Testis (tissue), 2 donors: ENCODE measurements at regions not wholly inside any gene's neighbourhood (a gene's known extent, or its start where the extent isn't known, plus 50 kb on each side); places are given as distances from the start of the nearest gene placed in this dataset.
"Not testable (repeated sequence)": the region's sequence is repeated elsewhere in the genome, so short reads cannot be mapped to it uniquely, and the experiment has no call there.

Experiments used
- DNase-seq: peaks from one replicate; pipeline ENCODE4 v3.0.0-alpha.2; 2019
- H3K27ac ChIP-seq, 2 donors: fragments of 200-600 bp; sonication (generic); one replicate each; pipeline ENCODE4 v1.5.1; 2019
- H3K27me3 ChIP-seq: fragments of 200-600 bp; sonication (generic); one replicate; pipeline ENCODE4 v1.5.1; 2019
- H3K36me3 ChIP-seq: fragments of 200-600 bp; sonication (generic); one replicate; pipeline ENCODE4 v1.5.1; 2017; ENCODE audit warnings: low read depth; ENCODE audit errors: missing control alignments
- H3K4me1 ChIP-seq: fragments of 200-600 bp; sonication (generic); one replicate; pipeline ENCODE4 v1.5.1; 2019
- H3K4me3 ChIP-seq, 2 donors: fragments of 200-600 bp; sonication (generic); one replicate each; pipeline ENCODE4 v1.5.1; 2017 to 2019
- H3K9me3 ChIP-seq: fragments of 200-600 bp; sonication (generic); one replicate; pipeline ENCODE4 v1.5.1; 2017
- POLR2A ChIP-seq: fragments of 450-650 bp; IDR thresholded peaks from one replicate; pipeline ENCODE4 v1.6.1; 2017; ENCODE audit warnings: antibody characterized with exemption, mild to moderate bottlenecking, moderate library complexity
- WGBS, 2 donors: methylation state at CpG; one replicate each; pipeline ENCODE4 v1.1.5; 2018; 5-methylcytosine and 5-hydroxymethylcytosine counted together
- intact Hi-C: fragments of 100-400 bp; cut with DNase I; formaldehyde crosslinking; loops from one replicate; pipeline ENCODE4 v1.15.1; 2023; ENCODE audit warnings: low total_unique reads
- TF ChIP-seq, protein P1 (sequence below), 3 experiments: fragments of 450-650 bp in 2 of 3; fragments of 200-600 bp in 1 of 3; sonication (generic) in 1 of 3; IDR thresholded peaks; one replicate each; pipeline ENCODE4 v1.5.1; 2016 to 2019; ENCODE audit warnings: antibody characterized with exemption in 3 of 3, mild to moderate bottlenecking in 2 of 3, moderate library complexity in 1 of 3

DNA sequence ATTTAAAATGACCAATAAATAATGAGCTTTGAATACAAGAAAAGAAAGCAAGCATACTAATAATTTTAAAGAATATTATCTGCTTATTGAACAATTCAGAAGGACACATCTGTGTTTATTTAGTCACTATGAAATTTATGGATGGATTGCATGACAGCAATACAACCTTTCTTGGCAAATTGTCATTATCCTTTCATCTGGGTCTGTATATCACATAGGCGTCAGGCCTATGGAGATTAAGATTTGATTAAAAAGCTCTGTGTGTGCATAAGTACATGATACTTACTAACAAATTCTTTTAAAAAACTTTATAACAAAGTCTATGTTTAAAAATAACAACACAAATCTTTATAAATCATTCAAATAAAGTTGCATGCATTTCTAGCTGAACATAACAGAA is 1394.4 kb downstream of the KHDRBS2 start:
- TF ChIP-seq, protein P1, sequence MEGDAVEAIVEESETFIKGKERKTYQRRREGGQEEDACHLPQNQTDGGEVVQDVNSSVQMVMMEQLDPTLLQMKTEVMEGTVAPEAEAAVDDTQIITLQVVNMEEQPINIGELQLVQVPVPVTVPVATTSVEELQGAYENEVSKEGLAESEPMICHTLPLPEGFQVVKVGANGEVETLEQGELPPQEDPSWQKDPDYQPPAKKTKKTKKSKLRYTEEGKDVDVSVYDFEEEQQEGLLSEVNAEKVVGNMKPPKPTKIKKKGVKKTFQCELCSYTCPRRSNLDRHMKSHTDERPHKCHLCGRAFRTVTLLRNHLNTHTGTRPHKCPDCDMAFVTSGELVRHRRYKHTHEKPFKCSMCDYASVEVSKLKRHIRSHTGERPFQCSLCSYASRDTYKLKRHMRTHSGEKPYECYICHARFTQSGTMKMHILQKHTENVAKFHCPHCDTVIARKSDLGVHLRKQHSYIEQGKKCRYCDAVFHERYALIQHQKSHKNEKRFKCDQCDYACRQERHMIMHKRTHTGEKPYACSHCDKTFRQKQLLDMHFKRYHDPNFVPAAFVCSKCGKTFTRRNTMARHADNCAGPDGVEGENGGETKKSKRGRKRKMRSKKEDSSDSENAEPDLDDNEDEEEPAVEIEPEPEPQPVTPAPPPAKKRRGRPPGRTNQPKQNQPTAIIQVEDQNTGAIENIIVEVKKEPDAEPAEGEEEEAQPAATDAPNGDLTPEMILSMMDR (IDR thresholded peaks at IDR 0.05) = no peak
- TF ChIP-seq POLR2A = no peak
- Histone ChIP-seq H3K9me3 (no peaks in the 10 kb centered on the region), H3K27ac (no peak overlapping the region), H3K36me3 (no peaks in the 10 kb centered on the region), H3K4me1 (no peaks in the 10 kb centered on the region), H3K4me3 (no peak overlapping the region), H3K27me3 (no peaks in the 10 kb centered on the region)
- no peak for DNase-seq
- 55 to 65% methylated on average over 1 of the region's 1 CpG for WGBS, 2 donors
- intact Hi-C loops = no loop called here

GRCh38 chr6:60877396-60877795 is 1408.6 kb downstream of the KHDRBS2 start:
- H3K4me1 ChIP-seq, H3K4me3 ChIP-seq, H3K36me3 ChIP-seq, DNase-seq, intact Hi-C loops, H3K27me3 ChIP-seq, H3K9me3 ChIP-seq, H3K27ac ChIP-seq: not testable (repeated sequence)
- WGBS, 2 donors = 32 to 36% methylated on average over 3 of the region's 3 CpGs

DNA sequence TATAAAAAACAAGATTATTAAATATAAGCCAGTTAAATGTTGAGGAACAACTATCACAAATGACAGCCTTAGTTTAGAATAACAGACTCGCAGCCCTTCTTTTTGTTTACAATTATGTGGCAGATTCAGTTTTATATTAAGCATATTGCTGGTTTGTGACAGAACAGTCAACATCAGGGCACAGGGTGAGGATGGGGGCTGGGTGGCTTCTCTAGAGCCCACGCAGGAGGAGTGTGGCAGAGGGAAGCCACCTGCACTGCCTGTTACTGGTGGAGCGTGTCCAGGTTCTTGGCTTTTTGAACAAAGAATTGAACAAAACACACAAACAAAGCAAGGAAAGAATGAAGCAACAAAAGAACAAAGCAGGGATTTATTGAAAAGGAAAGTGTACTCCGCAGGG is 1415.2 kb downstream of the KHDRBS2 start:
- intact Hi-C loops, H3K9me3 ChIP-seq, H3K36me3 ChIP-seq, H3K4me1 ChIP-seq, DNase-seq, H3K27me3 ChIP-seq, H3K4me3 ChIP-seq, H3K27ac ChIP-seq: not testable (repeated sequence)
- 63 to 67% methylated on average over 4 of the region's 4 CpGs for WGBS, 2 donors

DNA sequence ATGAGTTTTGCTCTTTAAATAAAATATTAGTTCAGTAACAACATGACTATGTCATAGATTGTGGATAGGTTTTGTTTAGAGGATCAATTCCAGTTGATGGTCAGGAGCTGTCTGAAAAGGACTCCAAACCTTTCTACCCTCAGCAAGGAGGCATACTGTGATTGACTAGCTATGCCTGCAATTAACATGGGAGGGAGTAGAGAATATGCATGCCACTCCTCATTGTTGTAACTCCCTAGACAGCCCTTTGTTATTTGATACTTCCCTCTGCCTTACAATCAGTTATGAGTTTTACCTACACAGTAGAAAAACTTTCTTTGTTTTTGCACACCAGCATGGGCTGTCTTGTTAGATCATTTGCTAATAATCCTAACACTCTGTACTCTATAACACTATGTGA is 1418.5 kb downstream of the KHDRBS2 start:
- no peaks in the 10 kb centered on the region for H3K4me1 ChIP-seq
- TF ChIP-seq, protein P1 (IDR thresholded peaks at IDR 0.05) = no peak
- TF ChIP-seq POLR2A = no peak
- H3K27me3 ChIP-seq = no peaks in the 10 kb centered on the region
- intact Hi-C loops = no loop called here
- H3K36me3 ChIP-seq = no peaks in the 10 kb centered on the region
- H3K9me3 ChIP-seq = no peaks in the 10 kb centered on the region
- no peak overlapping the region for H3K27ac ChIP-seq
- H3K4me3 ChIP-seq = no peak overlapping the region
- DNase-seq = no peak

DNA sequence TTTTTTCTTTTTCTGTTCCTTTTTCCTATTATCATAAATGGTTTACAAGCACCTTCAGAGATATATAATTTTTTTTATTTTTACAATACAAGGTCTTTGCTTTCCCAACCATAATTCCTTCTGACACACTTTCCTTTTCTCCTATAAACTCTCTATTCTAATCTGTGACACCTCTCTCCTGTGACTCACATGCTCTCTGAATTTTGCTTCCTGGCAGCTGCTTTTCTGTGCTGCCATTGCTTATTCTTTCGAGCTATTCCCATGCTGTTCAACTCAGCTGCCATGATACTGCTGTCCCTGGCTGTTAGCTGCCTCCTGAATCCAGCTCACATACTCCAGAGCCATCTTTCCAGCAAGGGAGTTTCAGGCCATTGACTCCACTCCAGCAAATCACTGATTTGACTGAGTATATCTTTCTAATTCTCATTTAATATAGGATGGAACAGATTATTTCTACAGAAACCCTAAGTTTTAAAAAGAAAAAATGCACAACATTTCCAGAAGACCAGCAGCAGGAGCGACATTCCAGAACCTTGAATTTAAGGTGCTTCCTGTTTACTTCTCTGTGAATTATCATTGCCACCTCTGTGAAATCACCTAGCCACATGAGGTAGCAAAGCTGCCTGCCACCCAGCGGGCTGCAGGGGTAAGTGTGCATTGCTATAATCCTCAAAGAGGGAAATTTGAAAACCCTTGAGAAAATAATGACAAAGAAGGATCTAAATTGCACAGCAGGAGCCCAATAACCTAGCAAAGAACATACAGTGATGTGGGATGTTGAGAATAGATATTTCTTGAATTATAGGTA is 1442.6 kb downstream of the KHDRBS2 start:
- not testable (repeated sequence) for H3K9me3 ChIP-seq, H3K4me1 ChIP-seq
- WGBS, 2 donors = 40 to 53% methylated on average over 3 of the region's 3 CpGs

GRCh38 chr6:60830726-60831125 is 1455.3 kb downstream of the KHDRBS2 start:
- DNase-seq, H3K27me3 ChIP-seq, intact Hi-C loops, H3K4me3 ChIP-seq, H3K27ac ChIP-seq, H3K4me1 ChIP-seq, H3K36me3 ChIP-seq, H3K9me3 ChIP-seq: not testable (repeated sequence)
- 71 to 77% methylated on average over 4 of the region's 4 CpGs for WGBS, 2 donors

More for the DNA sequence above, 1442.6 kb downstream of the KHDRBS2 start:
- H3K4me3 ChIP-seq, H3K27ac ChIP-seq, DNase-seq, H3K27me3 ChIP-seq, H3K36me3 ChIP-seq, intact Hi-C loops: not testable (repeated sequence)

GRCh38 chr6:60822597-60822996 is 1463.4 kb downstream of the KHDRBS2 start:
- H3K27me3 ChIP-seq, H3K4me1 ChIP-seq, H3K27ac ChIP-seq, intact Hi-C loops, H3K4me3 ChIP-seq, H3K36me3 ChIP-seq, H3K9me3 ChIP-seq, DNase-seq: not testable (repeated sequence)

DNA sequence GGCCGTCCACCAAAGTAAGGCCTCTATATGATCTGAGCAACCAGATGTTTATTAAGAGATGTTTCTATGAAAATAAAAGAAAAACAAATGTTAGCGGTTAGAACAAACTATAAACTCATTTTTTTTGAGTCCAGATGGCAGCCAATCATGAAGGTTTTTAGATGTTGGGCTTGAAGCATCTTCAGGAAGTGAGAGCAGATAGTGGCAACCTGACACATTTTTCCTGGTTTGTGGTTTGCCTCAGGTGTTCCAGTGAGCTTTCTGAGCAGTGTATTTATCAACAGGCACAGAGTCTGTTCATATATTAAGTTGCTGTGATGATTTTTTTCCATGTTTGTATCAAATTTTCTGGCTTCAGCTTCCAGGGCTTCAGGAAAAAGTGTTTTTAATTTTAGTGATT is 1468.0 kb downstream of the KHDRBS2 start:
- H3K4me3 ChIP-seq, H3K27ac ChIP-seq, H3K4me1 ChIP-seq, H3K36me3 ChIP-seq, intact Hi-C loops, H3K27me3 ChIP-seq, DNase-seq, H3K9me3 ChIP-seq: not testable (repeated sequence)
- 81 to 86% methylated on average over 2 of the region's 2 CpGs for WGBS, 2 donors

- DNase-seq, H3K4me1 ChIP-seq, H3K36me3 ChIP-seq, H3K27me3 ChIP-seq, H3K9me3 ChIP-seq, H3K27ac ChIP-seq, H3K4me3 ChIP-seq, intact Hi-C loops: not testable (repeated sequence)
- WGBS, 2 donors = 87 to 95% methylated on average over 1 of the region's 1 CpG
Observed at GRCh38 chr6:60814784-60815183, 1471.2 kb downstream of the KHDRBS2 start.

DNA sequence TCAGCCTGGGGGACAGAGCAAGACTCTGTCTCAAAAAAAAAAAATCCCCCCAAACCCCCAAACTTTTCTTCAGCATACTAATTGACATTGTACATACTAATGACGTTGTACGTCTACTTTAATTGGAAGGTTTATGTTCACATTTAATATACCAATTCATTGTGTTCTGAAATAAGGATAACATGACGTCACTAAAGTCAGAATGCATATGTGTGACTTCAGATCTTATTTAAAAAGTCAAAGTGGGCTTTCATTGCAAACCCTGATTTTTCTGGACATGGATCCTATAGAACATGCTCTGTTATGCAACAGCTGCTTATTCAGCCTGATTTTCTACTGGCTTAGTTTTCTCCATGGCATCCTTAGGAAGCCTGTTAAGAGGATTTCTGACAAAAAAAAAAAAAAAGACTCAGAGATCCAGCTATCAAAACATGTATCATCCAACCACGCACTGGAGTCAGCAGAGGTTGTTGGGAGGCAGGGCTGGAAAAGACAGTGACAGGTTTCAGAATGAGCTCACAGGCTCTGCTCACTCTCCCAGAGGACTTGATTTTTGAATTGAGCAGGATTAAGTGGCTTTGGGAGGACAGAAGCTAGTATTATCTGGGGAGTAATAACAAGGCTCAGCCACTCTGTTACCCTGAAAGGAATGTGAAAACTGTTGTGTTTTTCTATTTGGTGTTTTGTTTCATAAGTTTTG is 1472.0 kb downstream of the KHDRBS2 start:
- DNase-seq, H3K4me1 ChIP-seq, H3K9me3 ChIP-seq, H3K27me3 ChIP-seq, intact Hi-C loops, H3K27ac ChIP-seq, H3K36me3 ChIP-seq, H3K4me3 ChIP-seq: not testable (repeated sequence)
- 78 to 81% methylated on average over 4 of the region's 4 CpGs for whole genome bisulfite sequencing, 2 donors
